HepG2 (cell line): ENCODE measurements at regions not wholly inside any gene's neighbourhood (a gene's known extent, or its start where the extent isn't known, plus 50 kb on each side); places are given as distances from the start of the nearest gene placed in this dataset.

Experiments
- ATAC-seq: fragments of 200-7000 bp; cut with Tn5 transposase; 3 replicates; pipeline ENCODE4 v1.9.1; 2020; ENCODE audit warnings: mild to moderate bottlenecking, moderate library complexity
- BruUV-seq: library from RNA; stranded (reverse); fragments of 400-500 nt; replicated peaks from 2 replicates; lab custom pipeline; 2021; lab: Mats Ljungman, UMichigan
- CTCF ChIA-PET: fragments of 300-600 bp; formaldehyde crosslinking; extraction: SDS; loops from one replicate; lab custom pipeline; 2021; ENCODE audit warnings: low total read pairs, inconsistent platforms, low intra/inter-chr PET ratio; lab: Yijun Ruan, JAX
- POLR2A ChIA-PET: fragments of 350-600 bp; sonication (Branson Sonifier 250); formaldehyde crosslinking; loops from one replicate; lab custom pipeline; 2020; ENCODE audit warnings: antibody characterized with exemption, inconsistent platforms; lab: Yijun Ruan, JAX
- DNase-seq: peaks from one replicate; pipeline ENCODE4 v3.0.0-alpha.2; 2015; ENCODE audit warnings: low spot score
- FAIRE-seq: peaks from 3 replicates; lab custom pipeline; 2011; peaks lifted over from hg19 to GRCh38; lab: Jason Lieb, UNC
- H2AFZ ChIP-seq: one replicate; pipeline ENCODE4 v1.6.1; 2011; ENCODE audit warnings: low read length, inconsistent platforms
- H3K27ac ChIP-seq: fragments of 300-600 bp; 3 replicates; pipeline ENCODE4 v1.8.0; 2011; ENCODE audit warnings: mixed run types, mild to moderate bottlenecking, mixed read lengths, low read length, inconsistent platforms; ENCODE audit not compliant: insufficient read depth; ENCODE audit errors: extremely low read length
- H3K27me3 ChIP-seq, 2 experiments: fragments of 200-600 bp in 1 of 2; 2 replicates in 1 of 2; 3 replicates in 1 of 2; pipeline versions ENCODE4 v1.6.0 to v1.8.0; 2011; ENCODE audit warnings: low read length in 2 of 2, mild to moderate bottlenecking in 2 of 2, moderate library complexity in 2 of 2, inconsistent platforms in 1 of 2; ENCODE audit not compliant: insufficient read depth in 2 of 2, control insufficient read depth in 1 of 2
- H3K36me3 ChIP-seq, 2 experiments: fragments of 200-600 bp in 1 of 2; replicated peaks in 1 of 2; 2 replicates in 1 of 2; 3 replicates in 1 of 2; pipeline versions ENCODE4 v1.5.1 to v1.8.0; 2011; ENCODE audit warnings: low read length in 2 of 2, inconsistent platforms in 1 of 2; ENCODE audit not compliant: insufficient read depth in 2 of 2, control insufficient read depth in 1 of 2
- H3K4me1 ChIP-seq: 2 replicates; pipeline ENCODE4 v1.5.1; 2012; ENCODE audit warnings: low read length, inconsistent platforms; ENCODE audit not compliant: insufficient read depth
- H3K4me2 ChIP-seq: 2 replicates; pipeline ENCODE4 v1.6.0; 2011; ENCODE audit warnings: low read depth, low read length, inconsistent platforms
- H3K4me3 ChIP-seq, 3 experiments: fragments of 200-600 bp in 1 of 3; sonication (generic), shearing (Covaris generic) in 1 of 3; replicated peaks in 1 of 3; 2 replicates each; pipeline ENCODE4 v1.5.1; 2011 to 2016; ENCODE audit warnings: low read length in 3 of 3, inconsistent platforms in 2 of 3, low read depth in 2 of 3, mild to moderate bottlenecking in 2 of 3, control low read depth in 1 of 3, mixed read lengths in 1 of 3; ENCODE audit not compliant: insufficient read depth in 1 of 3
- H3K79me2 ChIP-seq: one replicate; pipeline ENCODE4 v1.6.1; 2011; ENCODE audit warnings: low read length, inconsistent platforms; ENCODE audit not compliant: insufficient read depth
- H3K9ac ChIP-seq: 2 replicates; pipeline ENCODE4 v1.6.0; 2011; ENCODE audit warnings: mild to moderate bottlenecking, low read depth, low read length, inconsistent platforms; ENCODE audit not compliant: insufficient read depth
- H3K9me3 ChIP-seq: 2 replicates; pipeline ENCODE4 v1.5.1; 2012; ENCODE audit warnings: mild to moderate bottlenecking, low read length
- H4K20me1 ChIP-seq: 2 replicates; pipeline ENCODE4 v1.6.0; 2011; ENCODE audit warnings: inconsistent platforms, mild to moderate bottlenecking, low read length, moderate library complexity; ENCODE audit not compliant: insufficient read depth
- CBFB ChIP-seq: sonication (generic); formaldehyde crosslinking; IDR thresholded peaks from 2 replicates; pipeline ENCODE4 v1.4.0; 2020; ENCODE audit warnings: missing genetic modification reagents
- EED ChIP-seq: sonication (generic); formaldehyde crosslinking; IDR thresholded peaks from 2 replicates; pipeline ENCODE4 v1.5.0; 2020; ENCODE audit warnings: mild to moderate bottlenecking, missing genetic modification reagents
- ERF ChIP-seq: IDR thresholded peaks from 2 replicates; pipeline ENCODE4 v1.6.1; 2018; ENCODE audit warnings: missing biosample characterization, missing genetic modification reagents
- MED13 ChIP-seq: sonication (generic); formaldehyde crosslinking; IDR thresholded peaks from 2 replicates; pipeline ENCODE4 v1.5.0; 2020; ENCODE audit warnings: missing genetic modification reagents
- NCOA5 ChIP-seq: sonication (generic); formaldehyde crosslinking; IDR thresholded peaks from 2 replicates; pipeline ENCODE4 v1.4.0; 2020; ENCODE audit warnings: missing genetic modification reagents
- NFE2 ChIP-seq: sonication (generic); formaldehyde crosslinking; IDR thresholded peaks from 2 replicates; pipeline ENCODE4 v1.4.0; 2020; ENCODE audit warnings: missing genetic modification reagents
- PCBP2 ChIP-seq: fragments of 200-400 bp; formaldehyde crosslinking; optimal IDR thresholded peaks from 2 replicates; pipeline ENCODE3; 2018; ENCODE audit warnings: low read length, low read depth; ENCODE audit not compliant: poor library complexity, severe bottlenecking
- RBFOX2 ChIP-seq: fragments of 200-400 bp; formaldehyde crosslinking; IDR thresholded peaks from 2 replicates; pipeline ENCODE4 v1.6.1; 2017; ENCODE audit warnings: low read depth, mild to moderate bottlenecking, low read length
- U2AF2 ChIP-seq: fragments of 200-400 bp; formaldehyde crosslinking; IDR thresholded peaks from 2 replicates; pipeline ENCODE4 v1.6.1; 2017; ENCODE audit warnings: low read depth, mild to moderate bottlenecking, low read length
- ZKSCAN5 ChIP-seq: sonication (generic); formaldehyde crosslinking; IDR thresholded peaks from 2 replicates; pipeline ENCODE4 v1.5.1; 2020; ENCODE audit warnings: mild to moderate bottlenecking, missing genetic modification reagents
- ZNF367 ChIP-seq: sonication (generic); formaldehyde crosslinking; IDR thresholded peaks from 2 replicates; pipeline ENCODE4 v1.4.0; 2020; ENCODE audit warnings: missing genetic modification reagents, borderline replicate concordance
- ZNF431 ChIP-seq: sonication (generic); formaldehyde crosslinking; IDR thresholded peaks from 2 replicates; pipeline ENCODE4 v1.9.0; 2022; ENCODE audit warnings: missing genetic modification reagents, low read depth, mild to moderate bottlenecking, borderline replicate concordance
- WGBS: methylation state at CpG from one replicate; pipeline ENCODE4 v1.1.6; 2017; ENCODE audit warnings: low lambda C conversion rate; 5-methylcytosine and 5-hydroxymethylcytosine counted together
- in situ Hi-C: cut with HindIII; loops from 2 replicates; pipeline ENCODE4 v1.10.0; 2017; ENCODE audit warnings: low pct_unique_long_range_greater_than_20kb; ENCODE audit not compliant: extremely low pct_ligation_motif_present
- intact Hi-C: fragments of 100-400 bp; cut with micrococcal nuclease; formaldehyde crosslinking; loops from one replicate; pipeline ENCODE4 v1.10.0; 2022; ENCODE audit not compliant: unreplicated experiment
- TF ChIP-seq, protein P1 (sequence below): sonication (generic); formaldehyde crosslinking; IDR thresholded peaks from 2 replicates; pipeline ENCODE4 v1.4.0; 2020; ENCODE audit warnings: mild to moderate bottlenecking, low read depth, missing genetic modification reagents
- TF ChIP-seq, protein P2 (sequence below): sonication (generic); formaldehyde crosslinking; IDR thresholded peaks from 2 replicates; pipeline ENCODE4 v1.8.0; 2022; ENCODE audit warnings: mild to moderate bottlenecking, missing genetic modification reagents; ENCODE audit not compliant: insufficient replicate concordance
- TF ChIP-seq, protein P3 (sequence below): IDR thresholded peaks from 2 replicates; pipeline ENCODE4 v1.6.1; 2016; ENCODE audit warnings: low read depth
- TF ChIP-seq, protein P4 (sequence below): IDR thresholded peaks from 2 replicates; pipeline ENCODE4 v1.6.1; 2018; ENCODE audit warnings: missing genetic modification reagents, mild to moderate bottlenecking, missing compliant biosample characterization
- TF ChIP-seq, protein P5 (sequence below): sonication (generic); formaldehyde crosslinking; IDR thresholded peaks from 2 replicates; pipeline ENCODE4 v1.4.0; 2020; ENCODE audit warnings: missing genetic modification reagents
- TF ChIP-seq, protein P6 (sequence below), 2 experiments: fragments of 450-650 bp in 1 of 2; sonication (generic) in 1 of 2; formaldehyde crosslinking; IDR thresholded peaks; 2 replicates each; pipeline versions ENCODE4 v1.5.0 to v1.8.0; 2020 to 2022; ENCODE audit warnings: mild to moderate bottlenecking in 1 of 2, missing genetic modification reagents in 1 of 2

DNA sequence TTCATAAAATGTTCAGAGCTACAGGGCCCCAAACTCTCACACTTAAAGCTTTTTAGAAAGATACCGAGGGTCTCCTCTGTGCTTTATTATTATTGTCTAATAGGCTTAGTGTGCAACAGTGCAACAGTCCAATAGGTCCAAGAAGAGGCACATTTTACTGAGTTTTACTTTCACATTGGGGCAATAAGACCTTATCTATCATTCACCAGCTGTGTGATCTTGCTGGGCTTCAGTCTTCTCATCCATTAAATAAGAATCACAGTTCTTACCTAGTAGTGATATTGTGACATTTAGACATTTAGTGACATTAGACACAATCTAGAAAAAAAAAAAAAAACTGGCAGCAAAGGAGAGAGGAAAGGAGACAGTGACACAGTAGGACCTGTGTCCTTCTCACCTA lies 175.8 kb upstream of the NFIA start:
- H3K9me3 ChIP-seq = no peaks in the 10 kb centered on the region
- H4K20me1 ChIP-seq = no peaks in the 10 kb centered on the region
- H3K36me3 ChIP-seq = no peaks in the 10 kb centered on the region
- no peaks in the 10 kb centered on the region for H3K79me2 ChIP-seq
- in situ Hi-C loops (no loop called here), intact Hi-C loops (no loop called here)
- 20% methylated on average over 1 of the region's 1 CpG for WGBS
- ATAC-seq (no peak), DNase-seq (no peak), FAIRE-seq (no peak)
- H3K9ac ChIP-seq = no peak overlapping the region
- no TSS peak for BruUV-seq
- no peak overlapping the region for H3K4me2 ChIP-seq
- H3K27ac ChIP-seq = no peak overlapping the region
- H3K4me1 ChIP-seq = no peaks in the 10 kb centered on the region
- H3K4me3 ChIP-seq = no peak overlapping the region
- CTCF ChIA-PET = no interaction called here
- POLR2A ChIA-PET = no interaction called here
- H2AFZ ChIP-seq = no peak overlapping the region
- no peaks in the 10 kb centered on the region; a peak in 1 of 5 replicates for H3K27me3 ChIP-seq
- TF ChIP-seq ZNF431 (CRISPR knock-in tag) (no peak), U2AF2 (no peak), RBFOX2 (no peak), ZKSCAN5 (CRISPR knock-in tag) (no peak), MED13 (no peak), ERF (CRISPR knock-in tag) (no peak), NCOA5 (CRISPR knock-in tag) (no peak), CBFB (CRISPR knock-in tag) (no peak), ZNF367 (CRISPR knock-in tag) (no peak), PCBP2 (no peak), NFE2 (CRISPR knock-in tag) (no peak), EED (CRISPR knock-in tag) (no peak)
- TF ChIP-seq, protein P1, sequence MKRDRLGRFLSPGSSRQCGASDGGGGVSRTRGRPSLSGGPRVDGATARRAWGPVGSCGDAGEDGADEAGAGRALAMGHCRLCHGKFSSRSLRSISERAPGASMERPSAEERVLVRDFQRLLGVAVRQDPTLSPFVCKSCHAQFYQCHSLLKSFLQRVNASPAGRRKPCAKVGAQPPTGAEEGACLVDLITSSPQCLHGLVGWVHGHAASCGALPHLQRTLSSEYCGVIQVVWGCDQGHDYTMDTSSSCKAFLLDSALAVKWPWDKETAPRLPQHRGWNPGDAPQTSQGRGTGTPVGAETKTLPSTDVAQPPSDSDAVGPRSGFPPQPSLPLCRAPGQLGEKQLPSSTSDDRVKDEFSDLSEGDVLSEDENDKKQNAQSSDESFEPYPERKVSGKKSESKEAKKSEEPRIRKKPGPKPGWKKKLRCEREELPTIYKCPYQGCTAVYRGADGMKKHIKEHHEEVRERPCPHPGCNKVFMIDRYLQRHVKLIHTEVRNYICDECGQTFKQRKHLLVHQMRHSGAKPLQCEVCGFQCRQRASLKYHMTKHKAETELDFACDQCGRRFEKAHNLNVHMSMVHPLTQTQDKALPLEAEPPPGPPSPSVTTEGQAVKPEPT (CRISPR knock-in tag) = no peak
- TF ChIP-seq, protein P2, sequence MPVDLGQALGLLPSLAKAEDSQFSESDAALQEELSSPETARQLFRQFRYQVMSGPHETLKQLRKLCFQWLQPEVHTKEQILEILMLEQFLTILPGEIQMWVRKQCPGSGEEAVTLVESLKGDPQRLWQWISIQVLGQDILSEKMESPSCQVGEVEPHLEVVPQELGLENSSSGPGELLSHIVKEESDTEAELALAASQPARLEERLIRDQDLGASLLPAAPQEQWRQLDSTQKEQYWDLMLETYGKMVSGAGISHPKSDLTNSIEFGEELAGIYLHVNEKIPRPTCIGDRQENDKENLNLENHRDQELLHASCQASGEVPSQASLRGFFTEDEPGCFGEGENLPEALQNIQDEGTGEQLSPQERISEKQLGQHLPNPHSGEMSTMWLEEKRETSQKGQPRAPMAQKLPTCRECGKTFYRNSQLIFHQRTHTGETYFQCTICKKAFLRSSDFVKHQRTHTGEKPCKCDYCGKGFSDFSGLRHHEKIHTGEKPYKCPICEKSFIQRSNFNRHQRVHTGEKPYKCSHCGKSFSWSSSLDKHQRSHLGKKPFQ (CRISPR knock-in tag) = no peak
- TF ChIP-seq, protein P3, sequence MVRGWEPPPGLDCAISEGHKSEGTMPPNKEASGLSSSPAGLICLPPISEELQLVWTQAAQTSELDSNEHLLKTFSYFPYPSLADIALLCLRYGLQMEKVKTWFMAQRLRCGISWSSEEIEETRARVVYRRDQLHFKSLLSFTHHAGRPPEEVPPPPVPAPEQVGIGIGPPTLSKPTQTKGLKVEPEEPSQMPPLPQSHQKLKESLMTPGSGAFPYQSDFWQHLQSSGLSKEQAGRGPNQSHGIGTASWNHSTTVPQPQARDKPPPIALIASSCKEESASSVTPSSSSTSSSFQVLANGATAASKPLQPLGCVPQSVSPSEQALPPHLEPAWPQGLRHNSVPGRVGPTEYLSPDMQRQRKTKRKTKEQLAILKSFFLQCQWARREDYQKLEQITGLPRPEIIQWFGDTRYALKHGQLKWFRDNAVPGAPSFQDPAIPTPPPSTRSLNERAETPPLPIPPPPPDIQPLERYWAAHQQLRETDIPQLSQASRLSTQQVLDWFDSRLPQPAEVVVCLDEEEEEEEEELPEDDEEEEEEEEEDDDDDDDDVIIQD = no peak
- TF ChIP-seq, protein P4, sequence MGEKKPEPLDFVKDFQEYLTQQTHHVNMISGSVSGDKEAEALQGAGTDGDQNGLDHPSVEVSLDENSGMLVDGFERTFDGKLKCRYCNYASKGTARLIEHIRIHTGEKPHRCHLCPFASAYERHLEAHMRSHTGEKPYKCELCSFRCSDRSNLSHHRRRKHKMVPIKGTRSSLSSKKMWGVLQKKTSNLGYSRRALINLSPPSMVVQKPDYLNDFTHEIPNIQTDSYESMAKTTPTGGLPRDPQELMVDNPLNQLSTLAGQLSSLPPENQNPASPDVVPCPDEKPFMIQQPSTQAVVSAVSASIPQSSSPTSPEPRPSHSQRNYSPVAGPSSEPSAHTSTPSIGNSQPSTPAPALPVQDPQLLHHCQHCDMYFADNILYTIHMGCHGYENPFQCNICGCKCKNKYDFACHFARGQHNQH (CRISPR knock-in tag) = no peak
- TF ChIP-seq, protein P5, sequence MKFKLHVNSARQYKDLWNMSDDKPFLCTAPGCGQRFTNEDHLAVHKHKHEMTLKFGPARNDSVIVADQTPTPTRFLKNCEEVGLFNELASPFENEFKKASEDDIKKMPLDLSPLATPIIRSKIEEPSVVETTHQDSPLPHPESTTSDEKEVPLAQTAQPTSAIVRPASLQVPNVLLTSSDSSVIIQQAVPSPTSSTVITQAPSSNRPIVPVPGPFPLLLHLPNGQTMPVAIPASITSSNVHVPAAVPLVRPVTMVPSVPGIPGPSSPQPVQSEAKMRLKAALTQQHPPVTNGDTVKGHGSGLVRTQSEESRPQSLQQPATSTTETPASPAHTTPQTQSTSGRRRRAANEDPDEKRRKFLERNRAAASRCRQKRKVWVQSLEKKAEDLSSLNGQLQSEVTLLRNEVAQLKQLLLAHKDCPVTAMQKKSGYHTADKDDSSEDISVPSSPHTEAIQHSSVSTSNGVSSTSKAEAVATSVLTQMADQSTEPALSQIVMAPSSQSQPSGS = no peak
- TF ChIP-seq, protein P6, sequence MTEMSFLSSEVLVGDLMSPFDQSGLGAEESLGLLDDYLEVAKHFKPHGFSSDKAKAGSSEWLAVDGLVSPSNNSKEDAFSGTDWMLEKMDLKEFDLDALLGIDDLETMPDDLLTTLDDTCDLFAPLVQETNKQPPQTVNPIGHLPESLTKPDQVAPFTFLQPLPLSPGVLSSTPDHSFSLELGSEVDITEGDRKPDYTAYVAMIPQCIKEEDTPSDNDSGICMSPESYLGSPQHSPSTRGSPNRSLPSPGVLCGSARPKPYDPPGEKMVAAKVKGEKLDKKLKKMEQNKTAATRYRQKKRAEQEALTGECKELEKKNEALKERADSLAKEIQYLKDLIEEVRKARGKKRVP (CRISPR knock-in tag; IDR thresholded peaks at IDR 0.05) = no peak
